GM12873 (cell line): ENCODE measurements at regions not wholly inside any gene's neighbourhood (a gene's known extent, or its start where the extent isn't known, plus 50 kb on each side); places are given as distances from the start of the nearest gene placed in this dataset.

Experiments
- TF ChIP-seq, protein P1 (sequence below): IDR thresholded peaks from 2 replicates; pipeline ENCODE4 v1.5.1; 2012; ENCODE audit warnings: low read depth, mild to moderate bottlenecking, moderate library complexity, low read length, control low read depth; ENCODE audit not compliant: insufficient read depth; ENCODE audit errors: missing control alignments

GRCh38 chr15:81625896-81626295 is 251.9 kb upstream of the TMC3 start:
- TF ChIP-seq, protein P1, sequence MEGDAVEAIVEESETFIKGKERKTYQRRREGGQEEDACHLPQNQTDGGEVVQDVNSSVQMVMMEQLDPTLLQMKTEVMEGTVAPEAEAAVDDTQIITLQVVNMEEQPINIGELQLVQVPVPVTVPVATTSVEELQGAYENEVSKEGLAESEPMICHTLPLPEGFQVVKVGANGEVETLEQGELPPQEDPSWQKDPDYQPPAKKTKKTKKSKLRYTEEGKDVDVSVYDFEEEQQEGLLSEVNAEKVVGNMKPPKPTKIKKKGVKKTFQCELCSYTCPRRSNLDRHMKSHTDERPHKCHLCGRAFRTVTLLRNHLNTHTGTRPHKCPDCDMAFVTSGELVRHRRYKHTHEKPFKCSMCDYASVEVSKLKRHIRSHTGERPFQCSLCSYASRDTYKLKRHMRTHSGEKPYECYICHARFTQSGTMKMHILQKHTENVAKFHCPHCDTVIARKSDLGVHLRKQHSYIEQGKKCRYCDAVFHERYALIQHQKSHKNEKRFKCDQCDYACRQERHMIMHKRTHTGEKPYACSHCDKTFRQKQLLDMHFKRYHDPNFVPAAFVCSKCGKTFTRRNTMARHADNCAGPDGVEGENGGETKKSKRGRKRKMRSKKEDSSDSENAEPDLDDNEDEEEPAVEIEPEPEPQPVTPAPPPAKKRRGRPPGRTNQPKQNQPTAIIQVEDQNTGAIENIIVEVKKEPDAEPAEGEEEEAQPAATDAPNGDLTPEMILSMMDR = no peak

DNA sequence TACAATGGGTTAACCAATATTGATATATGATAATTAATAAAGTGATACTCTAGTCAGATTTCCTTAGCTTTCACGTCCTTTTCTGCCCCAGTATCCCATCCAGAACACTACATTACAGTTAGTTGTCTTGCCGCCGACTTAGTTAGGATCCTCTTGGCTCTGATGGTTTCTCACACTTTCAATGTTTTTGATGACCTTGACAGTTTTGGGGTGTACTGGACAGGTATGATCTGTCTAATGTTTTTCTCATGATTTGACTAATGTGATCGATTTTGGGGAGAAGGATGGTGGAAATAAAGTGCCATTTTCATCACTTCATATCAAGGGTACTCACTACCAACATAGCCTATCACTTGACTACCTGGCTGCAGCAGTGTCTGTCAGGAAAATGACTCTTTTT is 245.0 kb upstream of the TMC3 start:
- TF ChIP-seq, protein P1 = no peak

GRCh38 chr15:81612631-81613030 is 238.6 kb upstream of the TMC3 start:
- TF ChIP-seq, protein P1 = no peak

DNA sequence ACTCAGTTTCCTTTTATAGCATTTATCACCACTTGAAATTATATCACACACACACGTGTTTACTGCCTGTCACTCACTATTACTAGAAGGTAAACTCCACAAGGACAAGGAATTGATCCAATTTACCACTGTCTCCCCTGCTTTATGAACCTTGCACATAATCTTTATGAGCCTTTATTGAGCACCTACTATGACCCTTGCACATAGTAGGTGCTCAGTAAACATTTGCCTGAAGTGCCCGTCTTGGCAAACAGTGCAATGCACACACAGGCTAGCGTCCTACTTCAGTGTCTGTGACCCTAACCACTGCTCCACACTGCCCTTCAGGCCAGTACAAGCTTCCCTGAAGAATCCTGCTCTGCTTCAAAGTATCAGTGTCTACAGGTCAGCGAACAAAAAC is 237.7 kb upstream of the TMC3 start:
- TF ChIP-seq, protein P1 = no peak

- TF ChIP-seq, protein P1 = no peak
These were observed 234.4 kb upstream of the TMC3 start for GRCh38 chr15:81608309-81608829.

DNA sequence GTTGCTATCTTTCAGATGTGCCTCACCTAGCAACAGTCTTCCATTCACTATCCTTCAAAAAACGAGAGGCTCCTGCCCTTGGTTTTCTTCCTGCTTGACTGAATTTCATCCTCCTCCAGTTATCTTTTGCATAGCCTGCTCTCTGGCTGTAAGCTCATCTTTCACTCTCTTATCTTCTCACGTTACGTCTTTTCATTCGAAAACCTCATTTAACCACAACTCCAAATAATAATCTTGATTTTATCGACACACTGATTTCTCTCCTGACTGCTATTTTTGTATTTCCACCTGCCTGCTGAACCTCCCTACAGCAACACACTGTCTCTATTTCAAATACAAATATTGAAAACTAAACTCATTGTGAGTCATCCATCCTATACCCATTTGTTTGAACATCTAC is 230.7 kb upstream of the TMC3 start:
- TF ChIP-seq, protein P1 = no peak

DNA sequence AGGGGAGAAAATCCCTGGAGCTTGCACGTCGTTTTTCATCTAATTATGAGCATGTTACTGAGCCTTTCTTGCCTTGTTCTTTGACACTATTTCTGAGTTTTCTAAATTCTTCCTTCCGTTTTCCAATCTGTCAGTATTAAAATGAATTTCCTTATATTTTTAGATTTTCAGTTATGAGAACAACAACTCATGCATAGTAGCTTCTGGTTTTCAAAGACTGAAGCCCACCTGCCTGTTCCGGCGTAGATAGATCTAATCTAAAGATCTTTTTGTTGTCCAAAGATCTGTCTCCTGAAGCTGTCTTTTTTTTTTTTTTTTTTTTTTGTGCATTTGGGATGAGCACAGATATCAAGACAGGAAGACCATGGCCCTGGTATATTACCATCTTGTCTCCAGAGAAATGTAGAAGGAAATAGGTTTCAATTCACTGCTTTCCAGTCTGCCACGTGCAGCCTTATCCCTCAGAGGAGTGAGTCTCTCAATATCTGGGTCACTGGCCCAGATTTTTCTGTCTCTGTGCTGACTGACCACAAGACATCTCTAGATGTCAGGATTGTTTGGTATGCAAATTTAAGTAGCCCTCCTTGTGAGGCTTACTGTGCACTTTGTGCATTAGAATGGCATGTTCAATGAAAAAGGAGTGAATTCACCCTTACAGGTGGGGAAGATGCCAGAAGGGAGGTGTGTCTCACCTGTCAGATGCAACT is 222.3 kb upstream of the TMC3 start:
- TF ChIP-seq, protein P1 = no peak
